GM19463 (cell line): ENCODE measurements at regions not wholly inside any gene's neighbourhood (a gene's known extent, or its start where the extent isn't known, plus 50 kb on each side); places are given as distances from the start of the nearest gene placed in this dataset.
"Not testable (repeated sequence)": the region's sequence is repeated elsewhere in the genome, so short reads cannot be mapped to it uniquely, and the experiment has no call there.

Source experiments
- ATAC-seq: cut with Tn5 transposase; IDR thresholded peaks from one replicate; pipeline ENCODE4 v1.9.1; 2021; ENCODE audit warnings: mild to moderate bottlenecking, moderate library complexity; ENCODE audit not compliant: unreplicated experiment

DNA sequence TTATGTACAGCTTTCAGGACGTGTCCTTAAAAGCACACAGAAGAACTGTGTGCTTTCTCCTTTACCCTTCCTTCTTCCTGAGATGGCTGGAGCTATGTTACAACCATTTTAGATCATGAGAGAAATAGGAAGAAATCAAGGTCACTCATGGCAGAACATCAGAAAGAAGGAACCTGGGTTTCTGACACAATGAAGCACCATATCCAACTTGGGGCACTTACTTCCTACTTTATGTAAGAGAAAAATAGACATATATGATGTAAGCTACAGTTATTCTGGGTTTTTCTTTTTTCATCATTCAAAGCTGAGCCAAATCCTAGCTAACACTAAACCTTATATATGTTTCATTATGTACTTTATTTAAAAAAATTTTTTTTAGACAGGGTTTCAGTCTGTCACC lies 79.5 kb downstream of the FAM161A start:
- no peak for ATAC-seq

DNA sequence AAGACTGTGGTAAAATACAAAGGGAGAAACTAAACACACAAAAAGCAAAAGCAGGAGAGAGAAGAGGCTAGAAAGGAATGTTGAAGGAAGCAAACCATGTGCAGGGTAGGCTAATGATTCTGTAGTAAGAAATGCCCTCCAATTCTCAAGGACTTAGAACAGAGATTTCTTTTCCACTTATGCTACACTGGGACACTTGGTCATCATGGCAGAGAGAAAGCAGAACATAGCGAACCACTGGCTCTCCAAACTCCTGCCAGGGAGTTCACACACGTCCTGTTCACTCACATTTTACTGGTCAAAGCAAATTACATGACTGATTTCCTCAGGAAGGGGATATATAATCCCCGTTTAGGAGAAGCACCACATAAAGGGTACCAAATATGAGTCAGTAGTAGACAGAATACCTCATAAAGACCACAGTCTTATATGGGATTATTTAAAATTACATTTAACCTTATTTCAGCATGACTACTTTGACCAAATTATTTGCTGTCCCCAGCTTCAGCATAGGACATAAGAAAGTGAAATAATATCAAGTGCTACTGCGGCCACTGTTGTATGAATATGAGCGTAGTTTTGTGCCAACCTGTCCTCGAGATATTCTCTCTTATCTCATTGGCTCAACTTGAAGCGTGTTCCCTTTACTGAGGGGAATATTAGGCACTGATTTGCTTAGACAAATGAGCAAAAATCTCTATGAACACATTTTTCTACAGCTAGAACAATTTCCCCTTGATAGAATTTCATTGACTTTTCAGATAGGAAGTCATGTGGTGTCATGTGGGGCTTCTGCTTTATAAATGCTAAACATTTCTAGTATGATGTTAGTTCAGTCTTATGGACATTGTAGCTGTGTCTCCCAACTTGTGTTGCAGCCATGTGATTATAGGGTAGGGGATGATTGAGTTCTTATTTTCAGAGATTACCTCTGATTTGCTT lies 81.7 kb downstream of the FAM161A start:
- no peak for ATAC-seq

DNA sequence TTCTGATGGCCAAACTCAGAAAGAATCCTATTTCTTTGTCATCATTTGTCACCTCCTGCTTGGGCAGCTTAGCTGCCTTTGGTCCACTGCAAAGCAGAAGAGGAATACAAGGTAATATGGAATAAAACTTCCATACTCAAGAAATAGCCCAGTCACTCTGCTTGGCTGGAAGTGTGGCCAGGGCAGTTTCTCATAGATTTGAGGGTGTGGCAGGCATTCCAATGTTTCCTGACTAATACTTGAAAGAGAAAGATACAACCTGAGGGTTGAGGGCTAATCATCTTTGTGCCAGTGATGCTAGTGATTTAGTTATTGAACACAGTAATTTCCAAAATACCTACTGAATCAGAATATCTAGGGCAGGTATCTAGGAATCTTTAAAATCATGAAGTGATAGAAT lies 83.1 kb downstream of the FAM161A start:
- ATAC-seq = no peak

DNA sequence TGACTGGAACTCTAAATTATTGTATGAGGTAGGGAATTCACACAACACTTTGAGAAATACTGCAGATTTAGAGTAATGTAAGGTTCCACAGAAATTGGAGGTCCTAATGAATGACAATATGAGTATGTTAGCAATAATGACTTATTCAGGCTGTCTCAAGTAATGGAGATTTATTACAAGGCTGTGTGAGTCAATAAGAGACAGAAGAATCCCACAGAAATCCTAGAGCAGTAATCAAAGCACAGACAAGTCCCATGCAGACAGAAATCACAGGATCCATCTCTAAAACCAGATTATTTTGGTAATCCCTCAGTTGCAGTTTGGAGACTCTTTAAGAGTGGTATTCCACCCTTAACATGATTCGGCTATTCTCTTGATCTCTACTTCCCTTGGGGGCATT lies 83.6 kb downstream of the FAM161A start:
- ATAC-seq = no peak

DNA sequence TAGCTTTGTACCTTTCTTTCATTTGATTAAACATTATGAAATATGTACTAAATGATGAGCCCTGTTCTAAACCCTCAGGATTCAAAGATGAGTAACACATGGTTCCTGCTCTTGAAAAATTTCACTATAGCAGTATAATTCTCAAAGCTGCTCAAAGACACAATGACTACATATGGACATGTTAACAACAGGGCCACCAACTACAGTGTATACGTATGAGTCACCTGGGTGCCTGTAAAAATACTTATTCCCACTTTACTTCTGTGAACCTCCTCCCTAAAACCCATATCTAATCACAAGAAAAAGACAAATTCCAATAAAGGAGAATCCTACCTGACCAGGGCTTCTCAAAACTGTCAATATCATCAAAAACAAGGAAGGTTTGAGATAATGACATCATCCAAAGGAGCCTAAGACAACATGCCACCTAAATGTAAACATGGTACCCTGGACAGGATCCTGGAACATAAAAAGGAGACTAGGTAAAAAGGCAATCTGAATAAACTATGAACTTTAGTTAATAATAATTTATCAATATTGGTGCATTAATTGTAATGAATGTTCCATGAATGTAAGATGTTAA lies 84.7 kb downstream of the FAM161A start:
- ATAC-seq = no peak

DNA sequence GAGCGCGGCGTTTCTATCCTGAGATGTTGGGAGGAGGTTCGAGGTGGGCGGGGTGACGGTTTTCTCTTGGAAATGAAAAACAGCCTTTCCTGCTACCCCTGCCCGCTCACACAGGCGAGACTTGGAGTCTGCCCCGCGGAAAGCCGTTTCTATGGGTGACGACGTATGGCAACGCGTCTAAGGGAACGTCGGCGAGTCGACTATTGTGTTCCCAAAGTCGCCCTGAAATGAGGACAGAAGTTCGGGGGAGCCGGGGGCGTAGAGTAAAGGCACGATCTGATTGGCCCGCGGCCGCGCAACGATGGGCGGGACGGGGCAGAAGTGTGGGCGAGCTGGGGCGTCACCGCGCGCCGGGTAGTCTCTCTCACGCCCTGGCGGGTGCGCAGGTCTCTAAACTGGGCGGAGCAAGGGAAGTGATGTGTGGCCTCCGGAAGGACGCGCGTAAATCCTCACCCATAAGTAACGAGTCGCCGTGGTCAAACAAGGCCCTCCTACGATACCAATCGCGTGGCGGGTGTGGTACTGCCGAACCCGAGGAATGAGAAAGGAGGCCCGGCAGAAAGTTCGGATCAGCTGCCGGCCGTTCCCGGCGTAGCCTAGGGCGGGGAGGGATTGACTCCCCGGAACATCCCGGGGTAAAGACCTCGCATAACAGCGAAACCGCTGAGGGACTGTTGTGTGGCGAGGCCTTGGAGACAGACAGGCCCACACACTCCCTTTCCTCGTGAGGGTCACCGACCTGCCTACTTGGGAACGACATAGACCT lies 89.6 kb downstream of the FAM161A start:
- ATAC-seq = peak; percentile 99

DNA sequence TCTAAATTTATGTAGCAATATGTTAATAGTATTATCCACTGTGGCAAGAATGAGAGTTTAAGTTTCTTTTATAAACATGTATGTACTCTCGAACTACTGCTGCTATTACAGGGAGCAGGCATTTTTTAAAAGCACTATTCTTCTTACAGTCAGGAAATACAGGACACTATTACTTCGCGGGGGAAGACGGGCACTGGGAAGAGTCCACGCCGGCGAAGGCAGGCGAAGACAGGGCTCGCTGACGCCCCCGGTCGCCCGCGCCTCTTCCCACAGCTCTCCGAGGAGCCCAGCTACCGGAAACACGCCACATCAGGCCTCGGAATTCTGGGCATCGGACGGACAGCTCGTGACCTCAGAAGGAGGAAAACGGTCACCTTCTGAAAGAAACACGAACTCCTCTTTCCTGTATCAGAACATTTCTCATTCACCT lies 90.2 kb downstream of the FAM161A start:
- ATAC-seq = peak; percentile 7

DNA sequence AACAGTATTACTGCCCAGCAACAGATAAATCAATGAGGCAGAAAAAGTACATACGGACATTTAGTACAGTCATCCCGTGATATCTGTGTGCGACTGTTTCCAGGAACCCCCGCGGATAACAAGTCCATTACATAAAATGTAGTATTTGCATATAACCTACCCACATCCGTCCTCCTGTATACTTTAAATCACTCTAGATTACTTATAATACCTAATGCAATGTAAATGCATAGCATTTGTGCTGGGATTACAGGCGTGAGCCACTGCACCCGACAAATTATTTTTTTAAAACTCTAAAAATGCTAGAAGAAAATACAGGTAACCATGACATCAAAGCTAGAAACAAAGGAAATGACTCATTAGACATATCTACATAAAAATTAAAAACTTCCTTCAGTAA lies 91.6 kb downstream of the FAM161A start:
- ATAC-seq = no peak

DNA sequence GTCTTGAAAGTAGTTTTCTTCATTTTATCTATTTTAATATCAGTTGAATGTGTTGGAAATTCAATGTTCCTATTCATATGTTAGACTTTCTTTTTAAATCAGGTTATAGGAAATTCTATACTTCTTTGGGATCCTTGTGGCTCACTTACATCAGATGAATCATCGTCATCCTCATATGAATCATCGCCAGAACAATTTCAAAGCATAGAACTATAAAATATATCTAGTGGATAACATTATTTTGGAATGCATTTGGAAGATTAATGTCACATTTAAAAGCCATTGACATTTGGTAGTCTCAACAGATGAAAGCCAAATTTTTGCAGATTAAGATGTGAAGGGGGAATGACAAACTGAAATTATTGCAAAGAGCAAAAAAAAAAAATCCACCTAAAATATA lies 94.1 kb downstream of the FAM161A start:
- no peak for ATAC-seq

DNA sequence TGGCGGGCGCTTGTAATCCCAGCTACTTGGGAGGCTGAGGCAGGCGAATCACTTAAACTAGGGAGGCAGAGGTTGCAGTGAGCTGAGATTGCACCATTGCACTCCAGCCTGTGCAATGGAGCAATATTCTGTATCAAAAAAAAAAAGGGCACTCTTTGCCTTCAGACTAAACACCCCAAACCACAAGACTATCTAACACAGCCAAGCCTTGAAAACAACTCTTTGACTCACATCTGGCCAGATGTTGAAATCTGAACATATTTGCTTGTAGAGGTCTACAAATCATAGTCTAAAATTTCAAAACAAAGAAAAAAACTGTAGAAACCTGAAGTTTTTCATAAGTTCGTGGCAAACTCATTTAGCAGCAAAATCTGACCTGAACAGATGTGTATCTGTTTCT lies 94.9 kb downstream of the FAM161A start:
- no peak for ATAC-seq

DNA sequence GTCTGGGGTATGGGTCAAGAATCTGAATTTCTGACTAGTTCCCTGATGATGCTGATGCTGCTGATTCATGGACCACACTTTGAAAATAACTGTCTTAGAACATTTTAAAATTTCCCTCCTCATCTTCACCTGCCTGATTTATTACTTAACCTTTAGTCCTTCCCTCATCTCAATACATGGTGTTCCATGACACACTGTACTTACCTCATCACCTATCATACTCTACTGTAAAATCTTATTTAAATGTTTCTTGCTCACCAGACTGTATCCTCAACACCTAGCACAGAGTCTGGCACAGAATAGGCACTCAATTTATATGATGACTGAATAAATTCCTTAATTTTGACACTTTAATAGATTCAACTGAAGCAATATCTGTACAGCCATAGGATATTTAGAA lies 95.7 kb downstream of the FAM161A start:
- no peak for ATAC-seq

DNA sequence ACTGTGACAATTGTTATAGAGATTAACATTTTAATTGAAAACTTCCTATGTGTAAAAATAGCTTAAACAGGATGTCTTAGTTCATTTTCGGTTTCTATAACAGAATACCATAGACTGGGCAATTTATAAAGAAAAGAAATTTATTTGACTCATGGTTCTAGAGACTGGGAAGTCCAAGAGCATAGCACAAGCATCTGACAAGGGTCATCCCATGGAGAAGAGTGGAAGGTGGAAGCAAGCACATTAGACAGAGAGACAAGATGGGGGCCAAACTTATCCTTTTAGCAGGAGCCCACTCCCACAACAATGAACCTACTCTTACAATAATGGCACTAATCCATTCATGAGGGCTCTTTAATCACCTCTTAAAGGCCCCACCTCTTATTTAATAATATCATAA lies 100.3 kb downstream of the FAM161A start:
- ATAC-seq = no peak

DNA sequence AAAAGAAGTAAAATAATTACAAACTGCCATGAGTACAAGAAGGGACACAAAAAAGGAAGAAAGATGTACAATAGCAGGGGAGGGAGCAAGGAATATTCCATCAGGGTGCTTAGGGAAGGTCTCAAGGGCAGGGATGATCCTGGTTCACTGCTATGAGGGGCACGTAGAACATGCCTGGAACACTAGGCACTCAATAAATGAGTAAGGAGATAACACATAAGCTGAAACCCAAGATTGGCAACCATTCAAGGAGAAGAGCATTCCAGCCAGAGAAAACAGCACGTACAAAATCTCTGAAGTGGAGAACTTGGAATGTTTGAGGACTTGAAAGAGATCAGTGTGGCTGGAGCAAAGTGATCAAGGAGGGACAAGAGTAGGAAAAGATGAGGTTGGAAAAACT lies 103.2 kb downstream of the FAM161A start:
- ATAC-seq = no peak

DNA sequence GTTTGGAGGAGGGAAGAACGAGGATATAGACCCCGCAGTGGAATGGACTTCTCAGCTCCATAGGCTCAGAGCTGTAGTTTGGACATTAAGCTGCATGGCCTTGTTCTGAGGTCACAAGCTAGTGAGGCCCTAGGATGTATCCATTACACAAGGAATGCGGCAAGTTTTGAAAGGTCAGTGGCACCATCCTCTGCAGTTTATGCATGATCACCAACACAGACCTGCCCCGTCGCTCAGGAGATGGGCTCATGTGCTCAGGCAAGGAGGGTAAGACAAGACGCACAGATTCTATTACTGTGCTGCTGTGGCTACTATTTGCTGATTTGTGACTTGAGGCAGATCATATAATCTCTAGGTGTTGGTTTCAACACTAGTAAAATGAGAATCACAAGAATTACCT lies 110.9 kb downstream of the FAM161A start:
- ATAC-seq = no peak

DNA sequence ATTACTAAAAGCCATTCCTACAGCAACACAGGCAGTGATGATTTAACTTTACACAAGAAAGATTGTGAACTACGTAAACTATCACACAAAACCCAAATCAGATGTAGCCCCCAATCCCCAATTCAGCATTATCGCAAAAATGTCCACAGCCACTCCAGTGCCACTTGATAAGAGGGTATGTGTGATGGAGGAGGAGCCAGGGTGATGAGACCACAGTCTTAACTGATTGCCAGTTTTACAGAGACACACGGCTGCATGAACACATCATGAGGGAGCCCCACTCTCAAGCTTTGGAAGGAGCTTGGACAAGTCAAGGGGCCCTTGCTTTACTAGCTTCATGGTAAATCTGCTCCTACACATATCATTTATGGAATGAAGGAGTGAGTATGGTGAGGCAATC lies 116.0 kb downstream of the FAM161A start:
- no peak for ATAC-seq

DNA sequence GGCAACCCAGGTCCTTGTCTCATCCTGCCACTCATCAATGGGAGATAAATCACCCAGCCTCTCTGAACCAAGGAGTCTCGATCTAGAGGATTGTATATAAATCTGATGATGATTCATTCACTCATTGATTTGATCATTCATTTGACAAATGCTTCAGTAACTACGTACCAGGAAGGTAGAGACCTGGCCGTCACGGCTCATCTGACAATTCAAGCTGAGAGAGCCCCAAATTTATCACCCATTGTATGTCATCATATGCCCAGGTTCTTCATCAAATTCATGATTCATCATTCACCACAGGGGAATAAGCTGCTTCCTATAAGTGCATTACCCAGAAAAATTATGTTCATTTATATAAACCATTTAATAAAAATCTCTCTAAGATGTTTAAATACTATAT lies 116.9 kb downstream of the FAM161A start:
- ATAC-seq = no peak

DNA sequence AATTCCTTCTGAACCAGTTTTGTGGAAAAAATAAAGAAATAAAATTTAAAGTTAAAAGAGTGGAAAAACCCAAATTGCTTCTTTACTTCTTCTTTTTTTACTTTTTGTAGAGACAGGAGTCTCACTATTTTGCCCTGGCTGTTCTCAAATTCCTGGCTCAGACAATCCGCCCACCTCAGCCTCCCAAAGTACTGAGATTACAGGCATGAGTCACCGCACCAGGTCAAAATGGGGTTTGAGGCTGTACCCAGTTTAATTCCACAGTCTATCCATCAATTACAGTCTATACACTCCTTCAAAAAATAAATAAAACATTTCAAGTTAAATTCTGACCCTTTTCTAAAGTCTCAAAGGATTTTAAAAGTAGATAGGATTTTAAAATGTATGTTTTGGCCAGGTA lies 120.3 kb downstream of the FAM161A start:
- no peak for ATAC-seq

DNA sequence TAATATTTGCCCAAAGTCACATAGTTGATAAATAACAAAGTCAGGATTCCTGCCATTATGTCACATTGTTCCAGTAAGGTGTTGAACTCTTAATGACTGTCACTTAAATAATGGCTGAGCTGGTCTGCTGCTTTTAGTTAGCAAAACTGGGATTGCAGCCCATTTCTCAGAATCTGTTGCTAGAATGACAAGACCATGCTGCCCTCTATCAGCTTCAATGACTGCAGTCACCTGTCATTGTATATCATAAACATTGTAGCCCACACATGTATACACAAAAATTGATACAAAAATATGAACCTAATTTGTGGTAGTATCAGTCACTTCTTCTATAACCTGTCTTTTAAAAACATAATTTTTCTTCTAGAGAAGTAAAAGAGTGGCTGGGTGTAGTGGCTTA lies 121.1 kb downstream of the FAM161A start:
- ATAC-seq = no peak

DNA sequence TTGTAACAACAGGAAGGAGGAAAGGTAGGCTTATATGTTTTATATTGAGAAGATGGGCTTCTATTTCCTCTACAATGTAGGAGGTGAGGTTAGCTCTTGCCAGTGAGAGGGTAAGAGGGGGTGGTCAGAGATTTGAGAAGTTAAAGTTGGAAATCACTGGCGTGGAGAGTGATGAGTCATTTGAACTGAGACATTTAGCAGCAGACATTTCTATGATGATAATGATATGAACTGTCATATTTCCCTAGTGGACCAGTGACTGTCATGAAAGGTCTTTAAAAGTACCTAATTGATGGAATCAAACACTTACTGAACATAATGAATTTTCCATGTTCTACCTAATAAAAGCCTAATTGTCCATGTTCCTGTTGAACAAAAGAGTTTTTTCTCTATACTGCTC lies 126.1 kb downstream of the FAM161A start:
- ATAC-seq = no peak

DNA sequence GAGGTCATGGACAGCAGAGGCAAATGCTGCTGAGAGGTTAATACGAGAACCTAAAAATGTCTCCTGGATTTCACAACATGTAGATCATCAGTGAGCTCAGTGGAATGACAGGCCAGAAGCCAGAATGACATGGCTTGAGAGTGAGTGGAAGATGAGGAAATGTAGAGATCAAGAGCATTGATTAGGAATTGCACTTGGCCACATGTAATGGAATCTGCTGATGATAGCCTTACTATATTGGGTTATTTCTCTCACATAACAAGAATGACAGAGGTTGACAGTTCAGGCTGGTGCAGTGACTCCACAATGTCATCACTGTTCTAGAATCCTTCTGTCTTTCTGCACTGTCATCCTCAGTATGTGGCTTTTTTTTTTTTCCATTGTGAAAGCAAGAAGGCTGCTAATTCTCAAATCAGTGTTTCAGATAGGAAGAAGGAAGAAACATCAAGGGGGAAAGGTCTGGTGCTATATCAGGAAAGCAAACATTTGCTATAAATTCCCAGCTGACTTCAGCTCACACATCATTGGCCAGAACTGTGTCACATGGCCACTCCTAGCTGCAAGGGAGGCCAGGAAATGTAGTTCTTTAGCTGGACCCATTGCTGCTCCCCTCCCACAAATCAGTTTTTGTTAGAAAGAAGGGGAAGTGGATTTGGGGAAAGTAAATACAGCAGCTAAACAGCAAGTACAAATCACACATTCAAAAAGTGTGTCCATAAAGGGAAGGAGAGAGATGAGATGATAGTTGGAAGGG lies 127.2 kb downstream of the FAM161A start:
- no peak for ATAC-seq

DNA sequence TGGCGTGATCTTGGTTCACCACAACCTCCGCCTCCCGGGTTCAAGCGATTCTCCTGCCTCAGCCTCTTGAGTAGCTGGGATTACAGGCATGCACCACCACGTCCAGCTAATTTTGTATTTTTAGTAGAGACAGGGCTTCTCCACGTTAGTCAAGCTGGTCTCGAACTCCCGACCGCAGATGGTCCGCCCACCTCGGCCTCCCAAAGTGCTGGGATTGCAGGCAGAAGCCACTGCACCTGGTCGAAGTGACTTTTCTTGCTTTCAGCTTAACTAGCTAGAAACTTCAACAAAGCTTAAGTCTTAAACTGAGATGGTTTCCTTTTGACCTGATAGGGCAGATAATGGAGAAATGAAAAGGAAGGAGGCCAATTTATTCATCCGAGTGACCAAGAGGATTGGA lies 130.5 kb downstream of the FAM161A start:
- ATAC-seq = not testable (repeated sequence)
